ENCODE measurements at regions not wholly inside any gene's neighbourhood (a gene's known extent, or its start where the extent isn't known, plus 50 kb on each side); places are given as distances from the start of the nearest gene placed in this dataset.
"Not testable (repeated sequence)": the region's sequence is repeated elsewhere in the genome, so short reads cannot be mapped to it uniquely, and the experiment has no call there.

DNA sequence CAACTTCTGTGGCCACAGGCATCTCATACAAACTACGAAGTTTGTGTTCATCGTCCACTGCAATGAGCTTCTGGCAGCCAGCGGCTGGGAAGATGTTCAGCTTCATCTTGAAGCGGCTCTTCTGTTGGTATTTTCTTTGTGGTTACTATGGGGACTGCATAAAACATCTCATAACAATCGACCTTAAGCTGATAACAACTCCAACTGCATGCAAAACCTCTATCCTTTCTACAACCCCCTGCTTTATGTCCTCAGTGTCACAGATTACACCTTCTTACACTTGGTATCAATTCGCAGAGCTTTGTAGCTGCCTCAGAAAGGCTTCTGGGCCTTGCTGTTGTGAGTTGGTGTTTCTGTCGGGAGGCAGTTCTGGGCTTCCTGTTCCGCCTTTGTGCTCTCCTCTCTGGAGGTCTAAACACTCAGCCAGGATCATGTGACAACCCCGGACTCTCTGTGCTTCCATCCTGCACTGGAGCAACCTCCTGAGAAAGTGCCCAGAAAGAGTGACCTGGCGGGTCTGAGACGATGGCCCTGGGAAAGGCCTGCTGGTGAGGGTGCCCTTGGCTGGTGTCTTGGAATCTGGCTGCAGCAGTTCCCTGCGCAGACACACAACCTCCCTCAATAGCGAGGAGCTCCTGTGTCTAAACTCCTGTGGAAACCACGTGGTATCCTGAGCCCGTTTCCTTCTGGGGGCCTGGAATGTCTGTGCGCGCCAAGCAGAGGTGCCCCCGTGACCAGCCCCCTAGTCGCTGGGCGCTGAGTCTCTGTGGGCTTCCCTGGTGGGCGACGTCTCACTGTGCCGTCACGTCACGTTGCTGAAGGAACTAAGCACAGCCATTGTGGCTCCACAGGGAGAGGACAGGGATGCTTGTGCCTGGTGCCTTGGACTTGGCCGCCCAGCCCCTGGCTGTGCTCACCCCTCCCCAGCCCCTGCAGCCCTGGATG is 339.6 kb downstream of the ADGRD1 start:
- DNase-seq: not testable (repeated sequence)

DNA sequence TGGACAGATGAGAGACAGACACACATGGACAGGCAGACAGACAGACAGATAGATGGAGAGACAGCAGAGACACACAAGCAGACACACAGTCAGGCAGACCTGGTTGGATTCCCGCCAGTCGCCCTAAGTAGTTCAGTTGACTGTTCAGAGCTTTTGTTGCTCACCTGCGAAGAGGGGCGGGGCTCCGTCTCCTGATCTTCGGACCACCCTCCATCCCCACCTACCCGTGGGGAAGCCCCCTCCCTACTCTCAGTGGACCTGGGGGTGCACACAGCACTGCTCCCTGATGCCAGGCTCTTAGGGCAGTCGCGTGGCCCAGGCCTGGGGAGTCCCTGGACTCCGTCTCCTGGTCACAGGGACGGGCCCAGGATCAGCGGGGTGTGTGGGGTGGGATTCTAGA is 341.0 kb downstream of the ADGRD1 start:
- not testable (repeated sequence) for DNase-seq

DNA sequence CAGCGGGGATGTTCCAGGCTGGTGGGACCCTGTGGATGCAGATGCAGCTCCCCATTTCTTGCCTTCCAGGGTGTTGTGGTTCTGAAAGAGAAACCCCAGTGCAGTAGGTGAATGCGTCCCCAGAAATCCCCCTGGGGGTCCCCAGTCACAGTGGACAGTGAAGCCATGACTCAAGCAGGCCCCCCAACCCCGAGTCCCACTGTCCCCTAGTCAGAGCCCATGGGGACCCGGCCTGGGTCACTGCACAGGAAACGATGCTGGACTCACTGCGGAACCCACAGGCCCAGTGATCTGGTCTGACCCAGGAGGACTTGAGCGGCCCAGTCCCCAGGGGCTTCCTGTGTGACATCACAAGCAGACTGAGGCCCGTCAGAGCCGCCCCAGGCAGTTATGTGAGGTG is 341.4 kb downstream of the ADGRD1 start:
- DNase-seq: not testable (repeated sequence)

DNA sequence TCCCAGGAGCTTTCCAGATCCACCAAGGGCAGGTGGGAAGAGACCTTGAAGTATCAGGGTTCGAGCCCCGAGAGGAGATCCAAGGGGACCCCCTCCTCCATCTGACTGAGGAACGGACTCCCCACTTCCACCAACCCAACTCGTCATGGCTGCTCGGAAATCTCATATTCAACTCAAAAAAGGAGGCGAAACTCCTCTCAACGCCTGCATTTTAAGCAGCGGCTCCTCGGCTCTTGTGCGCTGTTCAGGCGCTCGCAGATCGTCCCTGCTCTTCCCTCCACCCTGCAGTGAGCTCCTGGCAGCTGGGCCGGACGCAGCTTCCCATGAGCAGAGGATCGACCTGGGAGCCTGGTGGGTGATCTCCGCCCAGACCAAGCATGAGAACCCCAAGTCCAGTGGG is 341.9 kb downstream of the ADGRD1 start:
- DNase-seq: not testable (repeated sequence)

- not testable (repeated sequence) for DNase-seq
Measured at GRCh38 chr12:131296136-131296535, 342.4 kb downstream of the ADGRD1 start.

GRCh38 chr12:131296651-131297050 is 342.9 kb downstream of the ADGRD1 start:
- DNase-seq: not testable (repeated sequence)

GRCh38 chr12:131298526-131299369 is 345.0 kb downstream of the ADGRD1 start:
- DNase-seq: not testable (repeated sequence)

DNA sequence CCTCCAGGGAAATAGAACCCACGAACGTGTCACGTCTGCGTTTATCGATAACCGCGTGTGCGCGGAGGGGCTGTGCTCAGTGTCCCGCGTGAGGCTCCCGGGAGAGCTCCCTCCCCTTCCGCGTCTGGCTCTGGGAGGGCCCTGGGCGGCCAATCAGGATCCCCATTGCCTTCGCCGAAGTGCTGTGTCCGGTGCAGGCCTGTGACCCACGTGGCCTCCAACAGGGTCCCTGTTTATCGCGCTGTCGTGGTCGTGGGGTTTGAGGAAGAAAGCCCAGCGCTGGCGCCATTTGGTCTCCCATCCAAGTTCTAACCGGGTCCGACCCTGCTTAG is 345.6 kb downstream of the ADGRD1 start:
- DNase-seq: not testable (repeated sequence)

GRCh38 chr12:131303576-131303975 is 349.9 kb downstream of the ADGRD1 start:
- DNase-seq: not testable (repeated sequence)

DNA sequence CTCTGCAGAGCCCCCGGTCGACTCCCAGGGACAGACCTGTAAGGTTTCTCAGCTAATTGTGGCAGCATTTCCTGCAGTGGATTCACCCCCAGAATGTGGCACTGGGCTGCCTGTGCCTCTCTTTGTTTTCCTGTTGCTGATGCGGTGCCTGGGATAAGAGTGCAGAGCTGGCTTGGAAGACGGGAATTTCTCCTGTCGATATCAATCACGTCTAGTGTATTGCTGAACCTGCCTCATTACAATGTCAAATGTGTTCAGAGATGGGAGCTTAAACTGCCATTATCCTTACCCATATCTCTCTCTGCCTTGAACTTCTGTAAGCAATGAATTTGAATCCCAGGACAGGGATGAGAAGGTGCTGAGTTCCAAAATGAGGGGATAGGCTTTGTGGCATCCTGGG is 350.9 kb downstream of the ADGRD1 start:
- not testable (repeated sequence) for DNase-seq

GRCh38 chr12:131309700-131310099 is 356.0 kb downstream of the ADGRD1 start:
- no peak for DNase-seq

DNA sequence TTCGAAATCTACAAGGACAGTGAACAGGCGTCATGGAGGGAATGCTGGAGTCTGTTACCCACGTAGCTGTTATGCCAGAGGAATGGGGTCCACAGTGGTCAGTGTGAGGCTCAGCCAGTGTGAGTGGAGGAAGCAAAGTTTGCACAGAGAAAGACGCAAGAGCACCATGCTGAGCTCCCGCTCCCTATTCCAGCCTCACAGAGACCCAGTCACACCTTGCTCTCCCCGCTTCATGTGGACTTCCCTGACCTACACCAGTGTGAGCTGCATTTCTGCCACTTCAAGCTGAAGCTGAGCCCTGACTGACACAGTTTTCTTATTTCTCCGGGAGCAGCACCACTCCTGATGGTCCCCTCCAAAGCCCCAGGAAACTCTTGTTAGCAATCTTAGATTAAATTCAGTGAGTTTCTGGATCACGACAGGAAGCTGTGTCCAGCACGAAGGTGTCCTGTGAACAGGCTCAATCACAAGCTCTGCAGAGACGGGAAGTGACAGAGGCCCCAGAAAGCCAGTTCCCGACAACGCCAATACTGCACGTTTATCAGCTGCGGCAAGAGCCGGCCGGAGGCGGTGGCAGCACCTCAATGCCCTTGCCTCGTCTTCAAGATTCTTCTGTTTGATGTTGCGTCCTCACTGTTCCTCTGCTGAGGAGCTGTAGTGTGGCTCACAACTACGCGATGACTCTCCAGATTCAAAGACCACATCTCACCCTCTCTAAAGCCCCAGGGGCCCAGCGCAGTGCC is 356.7 kb downstream of the ADGRD1 start:
- DNase-seq: not testable (repeated sequence)

DNA sequence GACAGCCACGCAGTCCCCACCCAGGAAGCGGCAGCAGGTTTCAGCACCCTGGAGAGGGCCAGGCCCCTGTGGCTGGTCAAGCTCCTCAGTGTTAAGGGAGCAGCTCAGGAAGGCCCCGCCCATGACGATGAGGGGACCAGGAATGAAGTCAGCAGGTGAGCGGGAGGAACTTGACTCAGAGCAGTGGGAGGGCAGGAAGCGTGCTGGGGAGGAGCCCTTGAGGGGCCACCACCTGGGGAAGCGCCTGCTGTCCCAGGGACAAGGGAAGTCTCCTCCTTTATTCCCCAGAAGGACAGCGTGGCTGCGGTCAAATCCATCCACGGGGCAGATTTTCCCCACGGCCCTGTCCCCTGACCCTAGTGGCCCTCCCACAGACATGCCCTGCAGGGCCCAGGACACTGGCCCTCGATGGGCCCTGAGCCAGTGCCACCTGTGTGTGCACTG is 357.6 kb downstream of the ADGRD1 start:
- DNase-seq: not testable (repeated sequence)

DNA sequence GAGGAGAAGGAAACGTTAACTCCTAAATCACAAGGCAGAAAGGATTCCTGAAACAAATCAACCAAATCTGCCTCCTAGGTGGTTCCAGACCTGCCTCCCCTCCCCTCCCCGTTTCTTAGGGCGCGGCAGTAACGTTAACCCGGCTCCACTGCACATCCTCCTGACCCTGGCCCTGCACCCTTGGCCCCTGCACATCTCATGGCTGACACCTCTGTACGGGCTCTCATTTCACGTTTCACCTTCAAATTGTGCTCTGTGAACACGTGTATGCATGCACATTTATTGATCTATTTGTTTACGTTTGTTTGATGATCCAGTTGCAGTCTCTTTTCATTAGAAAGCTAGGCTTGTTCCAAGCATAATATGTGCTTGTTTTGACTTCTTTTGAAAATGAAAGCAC is 358.1 kb downstream of the ADGRD1 start:
- no peak for DNase-seq

DNA sequence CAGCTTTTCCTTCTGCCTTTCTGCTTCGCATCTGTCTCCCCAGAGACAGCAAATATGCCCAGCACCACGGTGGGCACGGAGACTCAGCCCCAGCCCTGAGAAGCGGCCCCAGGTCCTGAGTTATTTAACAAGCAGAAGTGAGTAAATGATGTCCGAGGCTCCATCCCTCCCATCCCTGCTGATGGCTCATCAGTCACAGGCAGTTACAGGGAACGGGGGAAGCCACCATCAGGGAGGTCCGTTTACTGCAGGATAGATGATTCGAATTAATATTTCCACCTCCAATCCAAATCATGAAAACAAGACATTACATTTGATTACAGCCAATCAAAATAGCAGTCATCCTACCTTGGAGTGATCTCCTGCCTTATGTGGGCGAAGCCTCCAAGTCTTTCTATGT is 358.7 kb downstream of the ADGRD1 start:
- DNase-seq: not testable (repeated sequence)

GRCh38 chr12:131312793-131313545 is 359.3 kb downstream of the ADGRD1 start:
- DNase-seq: no peak

DNA sequence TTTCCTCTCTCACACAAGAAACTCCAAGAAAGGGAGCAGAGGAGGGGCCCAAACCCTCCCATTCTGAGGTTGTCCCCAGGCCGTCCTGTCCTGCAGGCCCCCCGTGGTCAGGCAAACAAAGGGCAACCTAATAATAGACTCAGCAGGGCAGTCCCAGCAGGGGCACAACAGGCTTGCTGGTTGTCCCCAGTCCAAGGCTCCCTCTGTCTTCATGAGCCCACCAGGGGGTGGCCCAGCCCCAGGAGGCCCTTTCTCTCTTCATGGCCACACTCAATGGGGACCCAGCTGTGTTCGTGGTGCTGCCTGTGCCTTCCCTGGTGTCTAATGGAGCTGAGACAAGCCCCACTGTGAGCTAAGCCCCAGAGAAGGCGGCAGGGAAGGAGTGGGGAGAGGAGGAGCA is 359.9 kb downstream of the ADGRD1 start:
- DNase-seq: no peak

- no peak for DNase-seq
Measured at GRCh38 chr12:131314524-131315090, 360.9 kb downstream of the ADGRD1 start.

DNA sequence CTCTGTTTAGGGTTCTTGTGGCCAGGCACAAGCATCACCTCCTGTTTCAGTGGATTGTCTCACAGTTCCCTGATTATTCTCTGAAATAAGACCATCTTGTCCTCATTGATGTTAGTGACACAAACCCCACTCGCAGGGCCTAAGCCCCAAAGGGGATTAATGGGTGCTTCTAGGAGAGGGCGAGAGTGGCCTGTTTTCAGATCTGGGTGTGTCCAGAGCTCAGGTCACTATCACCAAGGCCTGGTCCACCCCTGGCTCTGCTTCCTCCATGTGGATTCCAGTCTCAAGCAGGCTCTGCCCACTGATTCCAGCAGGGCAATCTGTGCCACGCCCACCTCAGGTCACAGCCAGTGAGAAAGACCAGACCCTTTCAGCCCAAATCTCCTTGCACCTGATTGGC is 361.9 kb downstream of the ADGRD1 start:
- DNase-seq: no peak

DNA sequence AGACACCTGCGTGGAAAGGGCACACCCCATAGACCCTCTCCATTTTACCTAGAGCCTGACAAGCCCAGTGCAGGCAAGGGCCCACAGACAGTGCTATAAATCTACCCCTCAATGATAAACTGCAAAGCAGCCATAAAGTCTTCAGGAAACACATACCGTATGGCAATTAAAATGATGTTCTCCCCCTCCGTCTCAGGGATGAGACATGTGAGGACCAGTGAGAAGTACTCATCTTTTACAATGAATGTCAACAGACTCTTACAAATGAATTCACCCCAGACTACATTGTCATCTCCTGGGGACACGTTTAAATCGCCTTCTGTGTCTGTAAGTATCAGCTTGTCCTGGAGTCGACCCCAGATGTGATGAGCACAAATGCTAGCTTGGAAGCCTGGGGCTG is 362.7 kb downstream of the ADGRD1 start:
- DNase-seq: no peak

DNA sequence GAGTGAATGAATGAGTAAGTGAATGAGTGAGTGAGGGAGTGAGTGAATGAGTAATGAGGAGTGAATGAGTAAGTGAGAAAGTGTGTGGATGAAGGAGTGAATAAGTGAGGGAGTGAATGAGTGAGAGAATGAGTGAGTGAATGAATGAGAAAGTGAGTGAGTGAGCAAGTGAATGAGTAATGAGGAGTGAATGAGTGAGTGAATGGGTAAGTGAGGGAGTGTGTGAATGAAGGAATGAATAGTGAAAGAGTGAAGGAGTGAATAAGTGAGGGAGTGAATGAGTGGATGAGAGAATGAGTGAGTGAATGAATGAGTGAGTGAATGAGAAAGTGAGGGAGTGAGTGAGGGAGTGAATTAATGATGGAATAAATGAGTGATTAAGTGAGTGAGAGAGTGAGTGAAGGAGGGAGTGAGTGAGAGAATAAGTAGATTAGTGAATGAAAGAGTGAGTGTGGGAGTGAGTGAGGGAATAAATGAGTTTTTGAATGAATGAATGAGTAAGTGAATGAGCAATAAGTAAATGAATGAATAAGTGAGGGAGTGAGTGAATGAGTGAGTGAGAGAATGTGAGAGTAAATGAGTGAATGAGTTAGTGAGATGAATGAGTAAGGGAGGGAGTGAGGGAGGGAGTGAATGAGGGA is 364.5 kb downstream of the ADGRD1 start:
- DNase-seq: no peak
